Activated CD4-positive, CD25-positive, alpha-beta regulatory T cell treated with anti-CD3 and anti-CD28 coated beads, Interleukin-2, amount 50 U/mL, for 72 hours (primary cell): ENCODE measurements at regions not wholly inside any gene's neighbourhood (a gene's known extent, or its start where the extent isn't known, plus 50 kb on each side); places are given as distances from the start of the nearest gene placed in this dataset.

ENCODE experiments used
- DNase-seq: peaks from one replicate; pipeline ENCODE4 v3.0.0; 2021

DNA sequence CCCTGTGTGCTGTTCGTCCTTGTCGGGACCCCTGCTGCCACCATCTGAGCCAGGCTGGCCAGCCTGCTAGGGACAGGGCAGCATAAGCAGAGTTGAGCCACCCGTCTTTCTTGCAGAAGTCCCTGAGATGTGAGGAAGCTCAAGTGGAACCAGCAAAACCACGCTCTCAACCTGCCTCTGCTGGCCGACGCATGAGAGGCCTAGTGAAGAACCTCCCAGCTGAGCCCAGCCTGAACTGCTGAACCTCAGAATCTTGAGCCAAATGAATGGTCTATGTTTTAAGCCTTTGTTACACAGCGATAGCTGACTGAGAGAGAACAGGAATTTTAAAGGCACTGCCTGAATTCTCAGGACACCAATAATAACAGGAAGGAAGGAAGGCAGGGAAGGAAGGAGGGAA, 98.9 kb upstream of the ADRA2C start:
- no peak for DNase-seq

DNA sequence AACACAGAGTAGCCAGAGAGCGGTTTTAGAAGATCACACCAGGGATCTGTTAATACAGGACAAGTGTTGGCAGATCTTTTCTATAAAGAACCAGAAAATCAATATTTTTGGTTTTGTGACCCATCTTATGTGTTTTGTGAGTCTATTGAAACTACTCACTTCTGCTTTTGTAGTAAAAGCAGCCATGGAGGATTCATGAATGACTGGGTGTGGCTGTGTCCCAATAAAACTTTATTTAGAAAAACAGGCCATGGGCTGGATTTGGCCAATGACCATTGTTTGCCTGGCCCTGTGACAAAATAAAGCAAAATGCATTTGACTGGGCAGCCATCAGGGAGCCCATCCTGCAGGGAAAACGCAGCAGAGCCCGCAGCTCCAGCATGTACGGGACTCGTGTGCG, 99.9 kb upstream of the ADRA2C start:
- DNase-seq = no peak

GRCh38 chr4:3665360-3665891, 100.8 kb upstream of the ADRA2C start:
- DNase-seq = no peak

DNA sequence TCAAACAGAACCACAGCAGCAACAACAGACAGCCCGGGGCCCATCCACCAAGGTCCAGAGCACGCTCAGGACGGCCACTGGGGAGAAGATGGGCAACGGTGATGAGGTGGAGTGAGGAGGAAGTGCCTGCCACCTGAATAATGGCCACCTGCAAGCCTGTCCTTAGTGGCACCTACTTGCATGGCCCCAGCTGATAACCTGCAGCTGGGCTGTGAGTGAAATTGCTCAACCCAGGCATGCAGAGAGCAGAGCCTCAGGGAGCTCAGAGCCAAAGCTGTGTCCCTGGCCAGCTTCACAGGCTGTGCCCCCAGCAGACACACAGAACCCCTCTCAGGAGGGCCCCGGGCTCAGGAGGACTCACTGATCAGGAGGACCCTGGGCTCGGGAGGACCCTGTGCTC, 102.4 kb upstream of the ADRA2C start:
- DNase-seq = no peak

- no peak for DNase-seq
Measured at GRCh38 chr4:3662516-3662915, 103.7 kb upstream of the ADRA2C start.

GRCh38 chr4:3661989-3662388, 104.2 kb upstream of the ADRA2C start:
- DNase-seq = no peak

DNA sequence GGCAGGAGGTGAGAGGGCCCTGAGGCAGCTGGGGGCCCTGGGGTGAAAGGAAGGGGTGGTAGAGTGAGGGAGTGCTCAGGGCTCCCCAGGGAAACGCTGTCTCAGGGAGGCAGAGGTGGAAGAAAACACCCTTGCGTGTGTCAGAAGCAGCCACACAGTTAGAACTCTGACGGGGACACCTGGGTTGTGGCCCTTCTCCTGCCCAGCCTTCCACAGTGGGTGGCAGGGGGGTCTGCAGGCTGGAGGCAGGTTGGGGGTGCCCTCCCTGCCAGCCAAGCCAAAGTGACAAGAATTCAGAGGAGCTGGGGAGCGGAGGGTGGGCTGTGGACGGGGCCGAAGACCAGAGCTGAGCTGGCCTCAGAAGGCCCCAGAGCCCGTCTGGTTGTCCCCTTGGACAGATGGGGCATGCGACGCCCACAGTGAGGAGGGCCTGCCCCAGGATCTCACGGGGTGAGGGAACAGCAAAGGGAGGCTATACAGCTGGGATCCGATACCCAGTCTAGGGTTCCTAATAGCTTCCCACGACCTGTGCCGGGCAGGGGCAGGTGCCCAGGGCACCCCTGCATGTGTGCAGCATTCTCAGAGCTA, 105.2 kb upstream of the ADRA2C start:
- no peak for DNase-seq

- DNase-seq = no peak
Measured at GRCh38 chr4:3660086-3660927, 105.9 kb upstream of the ADRA2C start.

DNA sequence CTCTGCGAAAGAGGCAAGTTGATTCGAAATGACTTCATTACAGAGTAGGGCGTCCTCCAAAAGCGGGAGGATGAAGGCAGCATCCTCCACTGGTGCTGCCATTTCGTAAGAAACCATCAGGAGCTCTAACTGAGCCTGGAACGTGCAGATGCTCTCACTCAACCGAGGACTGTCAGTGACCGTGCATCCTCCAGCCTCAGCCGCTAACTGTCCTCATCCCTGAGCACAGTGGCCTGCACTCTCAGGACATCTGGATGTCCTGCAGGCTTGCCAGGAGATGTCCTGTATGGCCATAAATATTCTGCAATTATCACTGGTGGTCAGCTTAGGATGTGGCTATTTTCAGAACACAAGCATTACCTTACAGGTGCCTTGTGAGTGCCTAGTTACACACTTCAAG, 107.1 kb upstream of the ADRA2C start:
- no peak for DNase-seq

- DNase-seq = no peak
Measured at GRCh38 chr4:3658530-3658913, 107.7 kb upstream of the ADRA2C start.

DNA sequence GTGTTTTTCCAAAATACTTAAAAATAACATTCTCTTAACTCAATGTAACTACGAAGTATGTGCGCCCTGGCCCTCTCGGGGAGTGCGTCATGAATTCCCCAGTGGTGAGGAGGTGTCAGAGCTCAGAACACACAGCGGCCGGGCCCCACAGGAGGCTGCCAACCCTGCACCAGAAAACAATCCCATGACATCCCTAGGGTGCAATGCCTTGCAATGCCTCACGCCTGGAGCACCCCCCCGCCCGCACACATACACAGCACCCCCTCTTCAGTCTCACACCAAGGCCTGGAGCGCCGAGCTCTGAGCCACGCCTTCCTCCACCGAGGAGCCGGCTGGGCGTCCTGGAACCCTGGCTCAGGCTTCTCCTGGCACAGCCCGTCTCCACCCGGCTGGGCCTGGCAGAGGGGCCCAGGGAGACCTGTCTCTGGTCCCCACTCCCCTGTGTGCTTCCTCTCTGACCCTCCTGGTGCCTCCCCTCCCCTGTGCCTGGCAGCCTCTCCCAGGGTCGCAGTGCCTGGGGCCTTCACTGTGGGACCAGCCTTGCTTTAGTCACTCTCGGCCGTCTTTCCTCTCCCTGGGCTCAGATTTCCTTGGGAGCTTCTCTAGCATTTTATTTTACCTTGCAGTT, 108.2 kb upstream of the ADRA2C start:
- no peak for DNase-seq

DNA sequence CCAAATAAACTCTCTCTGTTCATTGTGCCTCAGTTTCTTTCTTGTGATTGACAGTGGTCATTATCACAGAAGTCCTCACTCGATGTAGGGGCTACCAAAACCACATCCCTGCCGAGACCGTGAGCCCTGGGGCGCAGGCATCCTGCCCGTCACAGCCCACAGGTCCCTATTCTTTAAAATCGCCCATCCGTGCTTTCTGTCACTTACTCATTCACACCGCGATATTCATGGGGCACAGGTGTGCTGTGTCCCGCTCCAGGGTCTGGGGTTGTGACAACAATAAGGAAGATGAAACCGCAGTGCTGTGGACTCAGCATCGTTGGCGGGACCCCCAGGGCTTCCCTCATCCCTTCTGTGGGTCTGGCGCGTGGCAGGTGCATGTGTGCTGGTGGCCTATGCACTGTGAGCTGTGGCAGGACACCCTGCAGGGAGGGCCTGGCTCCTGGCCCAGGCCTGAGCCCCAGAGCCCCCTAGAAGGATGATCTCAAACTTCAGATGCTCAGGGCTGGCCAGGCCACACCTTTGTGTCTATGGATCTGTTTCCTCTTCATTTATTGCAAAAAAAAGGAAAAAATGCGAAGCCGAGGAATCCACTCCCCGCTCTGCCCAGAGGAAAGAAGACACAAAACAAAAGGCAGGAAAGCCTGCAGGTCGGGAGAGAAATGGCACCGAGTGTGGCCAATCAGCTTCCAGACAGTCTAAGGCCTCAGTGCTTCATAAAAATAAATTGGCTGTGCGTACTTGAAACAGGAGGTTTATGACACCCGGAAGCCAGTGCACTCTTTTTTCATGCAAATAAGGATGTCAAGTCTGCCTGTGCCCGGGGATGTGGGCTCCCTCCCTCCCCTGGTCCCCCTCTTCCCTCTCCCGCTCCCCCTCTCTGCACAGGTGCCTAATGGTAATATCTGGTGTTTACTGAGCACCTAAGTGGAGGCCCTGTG, 109.5 kb upstream of the ADRA2C start:
- no peak for DNase-seq

DNA sequence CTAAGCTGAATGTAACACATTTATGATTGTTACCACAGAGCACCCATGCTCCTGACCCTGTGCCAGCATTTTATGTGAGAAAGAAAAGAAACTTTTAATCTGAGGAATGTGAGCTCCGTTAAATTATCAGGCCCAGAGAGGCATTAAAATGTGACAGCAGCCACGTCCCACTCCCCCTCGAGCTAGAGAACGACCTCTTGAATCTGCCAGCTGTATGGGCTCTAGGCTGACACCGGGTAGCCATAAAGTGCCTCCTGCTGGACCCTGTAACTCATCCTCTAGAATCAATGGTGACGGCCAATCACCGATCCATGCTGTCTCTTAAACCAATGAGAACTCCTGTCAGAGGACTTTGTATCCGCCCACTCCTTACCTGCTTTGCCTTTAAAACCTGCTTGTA, 110.2 kb upstream of the ADRA2C start:
- DNase-seq = no peak

- no peak for DNase-seq
Measured at GRCh38 chr4:3655485-3655884, 110.7 kb upstream of the ADRA2C start.

GRCh38 chr4:3654036-3654807, 112.0 kb upstream of the ADRA2C start:
- DNase-seq = no peak

GRCh38 chr4:3652586-3652985, 113.6 kb upstream of the ADRA2C start:
- DNase-seq = no peak

- DNase-seq = no peak
Measured at GRCh38 chr4:3651267-3651845, 114.8 kb upstream of the ADRA2C start.

- no peak for DNase-seq
Measured at GRCh38 chr4:3649491-3649890, 116.7 kb upstream of the ADRA2C start.

DNA sequence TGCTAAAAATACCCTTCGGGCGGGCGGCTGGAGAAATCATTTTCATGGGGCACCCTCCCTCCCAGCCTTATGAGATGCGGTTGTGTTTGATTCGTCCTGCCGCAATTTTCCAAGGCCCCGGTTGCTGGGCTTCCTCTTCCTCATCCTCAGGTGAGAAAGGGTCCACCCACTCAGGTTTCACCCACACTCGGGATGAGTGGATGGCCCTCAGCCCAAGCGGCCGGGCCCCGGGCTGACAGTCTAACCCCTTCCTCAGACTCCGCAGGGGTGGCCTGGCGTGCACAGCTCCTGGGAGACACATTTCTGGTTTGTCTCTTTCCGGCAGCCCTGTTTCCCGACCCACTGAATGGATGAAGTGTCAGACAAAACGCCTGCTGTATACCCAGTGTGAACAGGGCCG, 116.5 kb upstream of the LRPAP1 start:
- DNase-seq = no peak

DNA sequence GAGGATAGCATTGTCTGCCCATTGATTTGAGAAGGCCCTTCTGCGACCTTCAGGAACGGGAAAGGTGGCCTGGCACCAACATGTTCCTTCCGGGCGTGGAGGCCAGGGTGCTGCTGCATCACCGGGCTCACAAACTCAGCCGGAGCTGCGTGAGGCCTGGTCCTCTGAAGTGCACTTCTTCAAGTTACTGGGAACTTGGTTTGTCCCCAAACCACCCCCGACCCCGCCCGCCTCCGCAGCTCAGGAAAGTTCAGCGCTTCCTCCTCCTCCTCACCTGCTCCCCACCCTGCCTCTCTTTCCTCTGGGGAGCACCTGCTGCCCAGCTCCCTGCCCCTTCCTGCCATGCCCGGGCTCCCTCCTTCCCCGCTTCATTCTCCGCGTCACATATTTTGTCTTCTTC, 116.0 kb upstream of the LRPAP1 start:
- no peak for DNase-seq

- DNase-seq = no peak
Measured at GRCh38 chr4:3647421-3647820, 115.2 kb upstream of the LRPAP1 start.
